GM21447 (cell line): ENCODE measurements at regions not wholly inside any gene's neighbourhood (a gene's known extent, or its start where the extent isn't known, plus 50 kb on each side); places are given as distances from the start of the nearest gene placed in this dataset.

Experiments
- ATAC-seq: cut with Tn5 transposase; IDR thresholded peaks from one replicate; pipeline ENCODE4 v1.9.1; 2021; ENCODE audit not compliant: unreplicated experiment

DNA sequence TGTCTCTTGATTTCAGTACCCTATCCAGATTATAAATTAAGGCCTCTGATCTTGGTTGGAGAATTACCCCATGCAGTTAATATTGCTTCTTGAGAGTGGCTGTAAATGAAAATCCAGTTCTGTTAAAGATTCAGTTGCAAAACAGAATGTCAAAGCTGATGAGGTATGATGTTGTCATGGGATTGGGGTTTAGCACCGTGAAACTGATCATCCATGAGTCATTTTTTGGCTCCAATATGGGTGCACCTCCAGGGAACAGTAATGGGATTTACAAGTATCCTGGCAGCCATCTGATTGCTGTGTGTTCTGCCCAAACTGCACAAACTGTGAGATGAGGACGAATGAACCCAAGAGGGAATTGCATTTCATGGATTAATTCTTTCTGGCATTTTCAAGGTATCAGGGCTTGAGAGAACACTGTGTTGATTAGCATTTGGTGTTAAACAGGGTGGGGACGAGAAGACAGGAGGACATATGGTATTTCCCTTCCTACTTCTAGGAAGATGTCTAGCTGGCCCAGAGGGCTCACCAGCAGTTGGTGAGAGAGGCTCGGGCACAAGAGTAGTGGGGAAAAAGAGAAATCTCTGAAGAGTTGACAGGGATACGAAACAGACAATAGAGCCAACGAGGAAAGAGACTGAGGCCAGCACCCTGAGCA, 214.7 kb downstream of the GAS1 start:
- ATAC-seq: no peak

DNA sequence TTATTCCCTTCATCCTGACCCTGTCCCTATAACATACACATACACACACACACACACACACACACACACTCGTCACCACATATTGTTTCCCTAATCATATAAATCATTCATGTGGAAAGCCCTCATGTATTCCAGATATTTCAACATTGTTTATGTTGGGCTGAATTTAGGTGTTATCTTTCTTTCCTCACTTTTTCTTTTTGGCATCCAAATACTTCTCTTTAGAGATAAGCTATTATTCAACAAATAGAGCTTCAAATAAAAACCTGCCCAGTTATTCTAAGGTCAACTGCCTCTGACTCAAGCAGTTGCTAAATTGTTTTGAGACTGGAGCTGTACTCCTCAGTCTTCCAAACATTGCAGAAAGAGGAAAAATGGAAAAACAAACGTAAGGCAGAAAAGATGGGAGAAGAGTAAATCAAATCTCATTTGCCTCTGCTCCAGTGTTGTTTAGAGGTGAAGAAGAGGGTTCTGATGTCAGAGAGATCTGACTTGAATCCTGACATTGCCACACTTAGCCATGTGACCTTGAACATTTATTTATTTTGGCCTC, 215.7 kb downstream of the GAS1 start:
- ATAC-seq: no peak

DNA sequence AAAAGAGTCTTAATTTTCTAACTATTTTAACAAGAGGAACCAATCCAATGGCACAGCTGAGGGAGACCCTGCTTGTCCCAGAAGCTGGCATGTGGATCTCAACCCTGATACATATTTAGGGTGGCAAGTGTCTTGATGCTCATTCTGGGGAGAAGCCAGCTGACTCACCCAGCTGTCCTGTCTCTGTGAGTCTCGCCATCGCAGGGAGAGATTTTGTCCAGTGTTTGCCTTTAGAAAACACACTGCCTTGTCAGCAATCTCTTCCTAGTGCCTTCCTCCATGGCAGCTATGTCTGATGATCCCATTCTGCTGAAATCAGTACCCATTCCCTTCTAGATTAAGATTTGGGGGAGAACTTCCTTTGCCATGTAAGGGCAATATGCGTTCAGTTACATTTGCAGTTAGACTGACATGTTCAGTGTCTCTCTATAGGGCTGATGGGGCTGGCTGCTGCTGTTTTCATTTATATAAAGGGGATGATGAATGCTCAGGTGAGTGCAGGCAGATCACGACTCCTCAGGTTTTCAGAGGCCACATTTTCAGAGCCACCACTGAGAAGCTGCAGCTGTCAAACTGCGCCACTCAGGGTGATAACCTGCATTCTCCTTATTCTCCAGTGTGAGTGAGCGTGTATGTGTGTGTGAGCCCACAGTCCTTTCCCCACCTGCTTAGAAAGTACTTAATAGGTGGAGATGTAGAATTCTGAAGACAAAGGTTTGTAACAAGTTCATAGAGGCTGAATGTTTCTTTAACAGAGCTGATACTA, 217.0 kb downstream of the GAS1 start:
- no peak for ATAC-seq

DNA sequence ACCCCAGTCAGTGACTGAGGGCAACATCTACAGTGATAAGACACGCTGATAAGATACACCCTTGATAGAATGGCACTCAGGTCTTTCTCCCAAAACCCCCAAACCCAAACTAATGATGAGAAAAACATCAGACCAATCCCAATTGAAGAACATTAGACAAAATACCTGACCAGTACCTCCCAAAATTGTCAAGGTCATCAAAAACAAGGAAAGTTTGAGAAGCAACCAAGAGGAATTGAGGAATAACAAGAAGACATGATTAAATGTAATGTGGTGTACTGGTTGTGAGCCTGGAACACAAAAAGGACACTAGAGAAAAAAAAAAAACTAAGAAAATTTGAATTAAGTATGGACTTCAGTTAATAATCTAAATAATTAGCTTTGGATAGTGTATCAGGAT, 222.8 kb downstream of the GAS1 start:
- ATAC-seq: no peak

DNA sequence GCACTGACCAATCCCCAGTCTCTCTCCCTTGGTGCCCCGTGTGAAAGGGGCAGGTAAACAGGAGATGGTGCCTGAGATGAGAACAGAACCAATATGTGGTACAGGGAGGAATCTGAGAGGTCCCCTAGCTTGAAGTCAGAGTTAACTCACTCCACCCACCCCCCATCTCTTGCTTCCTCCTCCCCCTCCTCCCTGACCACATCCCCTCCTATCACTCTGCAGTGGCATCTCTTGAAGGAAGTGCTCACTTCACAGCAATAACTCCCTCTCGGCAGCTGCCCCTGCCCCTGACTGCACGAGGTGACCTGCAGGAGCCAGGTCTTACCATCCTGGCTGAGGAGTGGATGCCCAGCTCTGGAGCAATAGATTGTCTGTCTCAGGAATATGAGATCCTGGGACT, 224.0 kb downstream of the GAS1 start:
- no peak for ATAC-seq

DNA sequence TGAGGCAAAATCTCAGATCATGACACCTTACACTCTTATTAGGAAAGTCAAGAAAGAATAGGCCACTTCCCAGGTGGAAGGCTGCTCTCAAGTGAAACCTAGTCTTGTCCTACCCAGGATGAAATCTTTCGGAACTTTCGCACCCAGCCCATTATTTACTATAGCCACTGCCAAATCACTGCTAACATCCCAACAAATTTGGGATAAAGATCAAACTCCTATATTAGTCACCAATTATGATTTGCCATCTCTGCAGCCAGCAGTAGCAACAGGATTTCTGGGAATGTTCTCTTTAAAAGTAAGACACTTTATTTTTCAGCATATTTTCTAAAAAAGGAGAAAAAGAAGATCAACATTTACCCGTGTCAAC, 224.6 kb downstream of the GAS1 start:
- no peak for ATAC-seq

DNA sequence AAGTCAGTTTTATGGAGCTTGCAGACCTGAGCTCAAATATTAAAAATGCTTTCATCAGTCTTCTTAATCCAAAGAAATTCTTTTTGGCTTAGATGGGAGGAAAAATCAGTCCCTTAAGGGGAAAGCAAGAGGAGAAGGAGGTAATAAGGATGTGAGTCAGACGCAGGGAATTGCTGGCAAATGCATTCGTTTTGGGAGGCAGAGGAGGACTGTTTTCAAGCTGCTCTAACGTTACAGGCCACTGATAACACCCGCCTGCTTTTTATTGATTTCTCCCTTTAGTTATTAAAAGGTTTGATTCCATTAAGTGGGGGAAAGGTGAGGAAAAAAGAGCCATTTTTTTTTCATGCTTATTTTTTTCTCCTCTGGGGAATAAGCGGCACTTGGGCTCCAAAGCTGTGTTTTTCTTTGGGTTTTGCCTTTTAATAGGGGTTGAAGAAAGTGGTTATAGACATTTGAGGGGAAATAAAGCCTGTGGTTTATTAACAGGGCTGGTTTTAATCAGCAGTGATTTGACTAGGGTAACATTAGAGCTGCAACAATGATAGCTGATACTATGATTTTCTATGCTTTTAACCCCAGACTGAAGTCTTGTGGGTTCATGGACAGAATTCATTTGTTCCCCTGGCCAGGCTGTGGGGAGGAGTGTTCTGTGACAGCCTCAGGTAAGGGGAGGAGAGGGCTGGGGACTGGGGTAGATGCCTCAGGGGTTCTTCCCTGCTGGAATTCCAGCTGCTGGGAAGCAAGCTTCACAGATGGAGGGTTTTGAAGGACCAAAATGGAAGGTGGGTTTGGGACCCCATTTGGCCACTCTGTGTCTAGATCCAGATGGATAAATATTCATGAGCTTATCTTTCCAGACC, 225.2 kb downstream of the GAS1 start:
- ATAC-seq: no peak

DNA sequence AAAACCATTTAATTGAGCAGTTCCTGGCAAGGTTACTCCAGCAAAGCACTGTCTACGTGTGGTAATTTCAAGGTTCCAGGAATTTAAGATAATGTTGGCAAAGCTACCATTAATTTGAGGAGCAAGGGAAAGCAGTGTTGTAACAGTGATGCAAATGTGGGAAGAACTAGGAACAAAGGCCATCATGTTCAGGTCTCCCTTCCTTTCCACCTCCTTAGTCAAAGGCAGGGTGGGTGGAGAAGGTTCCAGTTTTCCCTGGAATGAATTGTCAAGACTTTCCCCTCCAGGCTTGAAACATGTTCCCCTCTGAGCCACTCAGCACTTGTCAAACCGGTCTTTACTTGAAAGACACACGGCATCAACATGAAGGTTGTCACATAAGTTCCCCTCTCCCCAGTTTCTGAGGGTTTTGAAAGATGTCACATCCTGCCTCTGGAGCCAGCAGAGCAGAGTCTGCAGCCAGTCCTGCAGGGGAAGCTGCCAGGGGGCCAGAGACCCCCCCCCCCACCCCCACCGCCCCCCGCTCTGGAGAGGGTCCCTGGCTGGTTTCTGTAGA, 226.0 kb downstream of the GAS1 start:
- no peak for ATAC-seq

DNA sequence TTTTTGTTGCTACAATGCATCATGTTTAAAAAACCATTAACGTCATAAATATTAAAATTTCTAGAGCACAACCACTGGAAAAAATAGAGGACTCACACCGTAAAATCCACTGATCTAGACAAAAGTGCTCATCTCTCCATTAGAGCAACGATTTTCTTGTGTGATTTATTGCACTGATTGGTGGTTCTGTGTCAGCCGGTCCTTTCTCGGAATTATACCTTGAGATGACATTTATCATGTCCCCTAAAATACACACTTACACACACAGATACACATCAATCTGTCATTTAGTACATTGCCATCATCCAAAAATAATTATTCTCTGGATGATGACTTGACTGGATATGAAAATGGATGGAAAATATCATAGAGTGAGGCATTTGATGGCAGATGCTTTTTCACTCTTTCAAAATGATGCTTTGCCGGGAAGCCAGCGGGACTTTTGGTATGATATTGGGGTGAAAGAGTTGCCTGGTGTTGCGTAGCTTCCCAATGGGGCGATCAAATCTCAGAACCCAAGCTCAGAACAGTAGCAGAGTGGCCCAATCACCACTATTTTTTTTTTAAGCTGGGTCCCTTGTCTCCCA, 226.6 kb downstream of the GAS1 start:
- no peak for ATAC-seq

DNA sequence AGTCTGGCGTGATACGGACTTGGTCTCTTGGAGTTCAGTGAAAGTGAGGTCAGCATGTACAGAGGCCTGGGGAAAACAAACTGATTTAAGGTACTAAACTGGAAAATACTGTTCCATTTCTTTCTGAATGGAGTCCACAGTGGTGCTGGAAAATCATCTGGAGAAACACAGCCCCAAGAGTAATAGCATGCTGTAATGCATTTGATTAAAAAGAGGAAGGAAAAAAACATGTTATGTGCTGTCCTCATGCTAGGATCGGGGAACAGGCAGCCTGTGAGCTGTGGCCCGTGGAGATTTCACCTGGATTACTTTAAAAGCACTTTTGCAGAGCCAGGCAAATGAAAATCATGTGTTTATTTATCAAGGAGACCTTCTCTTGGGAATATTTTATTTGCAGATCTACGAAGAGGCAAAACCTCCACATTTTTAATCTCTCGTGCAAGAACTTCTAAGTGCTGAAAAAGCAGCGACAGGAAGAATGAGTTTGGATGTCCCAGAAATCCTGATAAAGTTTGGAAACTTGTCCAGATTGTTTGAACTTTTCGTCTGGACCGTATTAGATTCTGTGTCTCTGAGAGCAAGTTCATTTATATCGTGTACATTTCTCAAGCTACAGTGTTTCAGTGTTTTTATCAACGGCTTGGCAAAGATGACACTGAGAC, 228.8 kb downstream of the GAS1 start:
- ATAC-seq: no peak

DNA sequence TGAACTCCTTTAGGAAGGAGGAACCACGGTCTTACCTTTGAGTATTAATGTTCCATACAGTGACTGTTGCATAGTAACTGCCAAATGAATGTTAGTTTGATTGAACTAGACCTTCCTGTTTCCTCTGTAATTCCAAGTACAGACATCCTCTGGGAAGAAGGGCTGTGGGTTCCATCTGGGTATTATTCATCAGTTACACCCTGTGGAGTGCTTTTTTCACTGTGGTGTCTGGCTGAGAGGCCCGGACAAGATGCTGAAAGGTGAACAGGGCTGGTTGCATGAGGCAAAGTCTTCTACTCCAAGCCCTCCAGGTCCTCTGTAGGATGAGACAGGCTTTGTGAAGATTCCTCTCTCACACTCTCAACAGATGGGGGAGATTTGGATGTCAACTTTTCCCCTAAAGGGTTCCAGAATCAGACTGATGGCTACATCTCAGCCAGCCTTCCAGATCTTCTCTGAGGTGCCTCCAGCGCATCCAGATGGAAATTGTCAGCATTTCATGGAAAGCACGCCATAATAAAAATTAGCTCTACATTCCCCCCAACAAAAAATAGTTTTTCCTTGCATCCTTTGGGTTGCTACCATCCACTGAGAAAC, 230.9 kb downstream of the GAS1 start:
- ATAC-seq: no peak

DNA sequence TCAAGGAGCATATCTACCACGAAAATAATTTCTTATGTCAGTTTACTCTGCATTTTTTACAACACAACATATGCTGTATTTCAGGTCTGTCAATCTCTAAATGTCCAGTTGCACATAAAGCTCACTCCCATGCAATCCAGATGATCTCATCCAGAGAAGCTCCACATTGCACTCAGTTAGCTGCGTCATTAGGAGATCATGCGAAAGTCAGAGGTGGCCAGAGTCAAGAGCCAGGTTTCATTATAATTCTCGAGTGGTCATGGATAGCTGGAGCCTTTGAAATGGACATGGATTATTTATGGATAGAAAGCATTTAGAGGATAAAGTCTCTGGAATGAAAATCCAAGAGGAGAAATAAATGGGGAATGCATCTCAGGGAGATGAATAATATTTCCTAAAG, 232.3 kb downstream of the GAS1 start:
- no peak for ATAC-seq

DNA sequence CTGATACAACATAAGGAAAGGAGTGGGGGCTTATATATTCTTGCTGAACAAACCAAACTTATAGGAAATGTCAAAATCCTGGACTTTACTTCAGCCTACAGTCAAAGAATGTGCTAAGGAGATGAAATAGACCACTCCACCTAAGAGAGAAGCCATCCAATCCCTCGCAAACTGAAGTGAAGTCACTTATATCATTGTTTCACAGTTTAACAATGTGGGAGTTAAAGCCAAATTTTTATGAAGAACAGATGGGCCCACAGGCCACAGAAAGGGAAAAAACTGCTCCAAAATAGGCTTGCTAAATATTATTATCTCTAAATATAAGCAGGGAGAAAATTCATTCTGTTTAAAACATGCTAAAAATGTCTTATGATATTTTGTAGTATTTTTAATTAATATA, 233.3 kb downstream of the GAS1 start:
- ATAC-seq: no peak

DNA sequence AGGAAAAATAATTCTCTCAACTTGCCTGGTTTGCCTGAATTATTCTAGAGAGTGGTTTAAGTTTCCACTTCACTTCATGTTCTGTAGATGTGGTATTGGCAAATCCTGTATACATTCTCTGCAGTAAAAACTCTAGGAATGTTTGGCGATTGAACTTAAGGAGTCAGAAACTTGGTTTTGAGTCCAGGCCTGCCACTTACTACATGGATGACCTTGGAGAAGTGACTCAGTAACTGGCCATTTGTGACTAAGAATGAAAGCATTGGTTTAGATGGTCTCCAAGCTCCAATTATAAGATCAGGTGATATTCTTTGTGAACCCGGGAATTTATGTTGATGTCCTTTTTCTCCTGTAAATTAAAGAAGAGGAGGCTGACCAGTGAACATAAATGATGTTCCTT, 233.8 kb downstream of the GAS1 start:
- ATAC-seq: no peak

DNA sequence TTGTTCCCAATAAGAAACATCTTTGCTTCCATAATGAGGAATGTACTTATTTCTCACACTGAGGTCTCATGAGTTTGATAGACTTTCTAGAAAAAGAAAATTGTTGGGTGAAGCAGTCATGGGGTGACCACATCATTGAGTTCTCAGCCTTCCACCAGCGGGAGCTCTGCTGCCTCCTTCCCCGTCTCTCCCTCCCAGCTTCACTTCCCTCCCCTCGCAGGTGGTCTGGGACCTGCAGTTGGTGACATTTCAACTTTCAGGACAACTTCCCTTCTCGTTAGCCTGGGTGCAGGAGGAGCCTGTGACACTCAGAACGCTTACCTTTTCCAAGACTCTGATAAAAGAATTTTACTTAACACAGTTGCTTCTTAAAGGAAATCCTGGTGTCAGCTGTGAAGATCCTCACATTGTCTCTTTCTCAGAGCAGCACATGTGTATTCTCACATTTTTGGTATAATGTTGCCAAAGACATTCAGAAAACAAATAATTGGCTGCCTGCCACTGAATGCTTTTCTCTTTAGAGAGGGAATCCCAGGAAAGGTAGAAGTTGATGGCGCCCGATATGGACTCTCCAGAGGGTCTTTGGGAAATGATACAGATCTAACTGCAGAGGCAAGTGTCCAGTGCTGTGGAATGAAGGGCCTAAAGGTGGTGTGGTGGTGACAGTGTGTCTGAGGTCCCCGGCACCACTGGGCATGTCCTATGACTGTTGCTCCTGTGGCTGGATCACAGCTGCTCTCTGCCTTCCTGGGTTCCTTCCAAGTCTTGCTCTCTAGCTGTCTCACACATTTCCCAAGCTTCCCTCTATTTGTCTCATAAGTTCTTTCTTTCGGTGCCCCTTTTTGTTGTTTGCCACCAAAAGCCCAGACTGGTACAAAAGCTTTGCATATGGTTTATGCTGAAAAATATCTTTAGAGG, 238.1 kb downstream of the GAS1 start:
- ATAC-seq: no peak

DNA sequence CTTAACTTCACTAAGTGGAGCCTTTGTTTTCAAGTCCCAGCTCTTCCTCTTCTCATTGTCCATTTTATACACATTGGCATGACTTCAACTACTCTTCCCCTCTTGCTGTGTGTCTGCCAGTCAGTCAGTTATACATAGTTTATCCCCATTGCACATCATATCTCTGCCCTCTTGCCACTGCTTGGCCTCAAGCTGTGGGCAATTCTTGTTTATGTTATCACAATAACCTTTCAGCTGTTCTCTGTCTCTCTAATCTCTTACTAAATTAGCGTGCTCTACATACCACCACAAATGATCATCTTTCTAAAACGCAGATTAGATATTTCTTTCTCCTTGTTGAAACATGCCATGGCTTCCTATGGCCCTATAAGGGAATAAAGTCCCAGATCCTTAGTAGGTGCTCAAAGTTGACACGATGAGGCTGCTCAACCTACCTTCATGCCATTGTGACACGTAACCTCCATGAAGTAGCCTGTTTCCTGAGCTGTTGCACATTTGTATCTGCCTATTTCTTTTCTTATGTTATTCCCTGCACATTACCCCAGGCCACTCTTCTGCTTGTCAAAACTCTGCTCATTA, 239.3 kb downstream of the GAS1 start:
- no peak for ATAC-seq

DNA sequence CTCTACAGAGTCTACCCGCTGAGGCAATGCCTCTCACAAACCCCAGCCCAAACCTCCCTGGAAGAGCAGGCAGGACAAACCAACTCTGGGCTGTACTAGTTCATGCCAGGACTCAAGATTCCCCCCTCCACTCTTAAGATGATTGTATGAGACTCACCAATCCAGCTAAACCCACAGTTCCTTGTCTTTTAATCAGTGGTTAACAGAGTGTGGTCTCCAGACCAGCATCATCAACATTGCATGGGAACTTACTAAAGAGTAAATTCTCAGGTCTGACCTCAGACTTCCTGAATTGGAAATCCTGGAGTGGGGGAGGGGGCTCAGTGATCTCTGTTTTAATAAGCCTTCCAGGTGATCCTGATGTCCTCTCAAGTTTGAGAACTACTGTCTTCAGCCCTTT, 240.9 kb downstream of the GAS1 start:
- ATAC-seq: no peak

DNA sequence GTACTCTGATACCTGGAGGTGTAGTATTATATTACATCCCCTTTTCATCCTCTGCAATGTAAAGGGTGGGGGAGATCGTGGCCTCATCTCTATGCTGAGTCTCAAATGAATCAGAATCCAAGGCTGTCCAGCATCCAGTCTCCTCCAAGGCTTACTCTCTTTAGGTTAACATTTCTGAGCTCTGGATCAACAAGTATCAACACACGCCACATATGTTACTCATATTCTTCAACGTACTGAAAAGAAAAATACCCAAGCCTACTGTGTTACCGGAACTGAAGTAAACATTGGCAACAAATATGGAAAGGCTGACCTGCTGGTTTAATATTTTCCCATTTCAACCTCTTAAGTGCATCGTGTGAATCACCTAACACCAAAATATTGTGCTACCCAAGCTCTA, 241.8 kb downstream of the GAS1 start:
- no peak for ATAC-seq

DNA sequence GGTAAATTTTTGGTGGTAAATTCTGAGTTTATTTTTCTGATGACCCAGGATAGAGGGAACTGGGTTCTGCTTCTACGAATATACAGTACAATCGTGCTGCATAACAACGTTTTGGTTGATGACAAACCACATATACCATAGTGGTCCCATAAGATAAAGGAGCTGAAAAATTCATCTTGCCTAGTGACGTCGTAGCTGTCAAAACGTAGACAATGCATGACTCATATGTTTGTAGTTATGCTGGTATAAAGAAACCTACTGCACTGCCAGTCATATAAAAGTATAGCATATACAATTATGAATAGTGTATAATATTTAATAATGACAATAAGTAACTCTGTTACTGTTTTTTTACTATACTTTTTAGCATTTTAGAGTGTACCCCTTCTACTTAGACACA, 244.0 kb downstream of the GAS1 start:
- no peak for ATAC-seq
